H9 (cell line): ENCODE measurements at regions not wholly inside any gene's neighbourhood (a gene's known extent, or its start where the extent isn't known, plus 50 kb on each side); places are given as distances from the start of the nearest gene placed in this dataset.

Experiments used
- DNase-seq: peaks from one replicate; pipeline ENCODE4 v3.0.0-alpha.2; 2017
- H2AFZ ChIP-seq: one replicate; pipeline ENCODE4 v1.6.1; 2013; ENCODE audit warnings: mild to moderate bottlenecking, low read length, control low read depth, moderate library complexity
- H2AK5ac ChIP-seq: 2 replicates; pipeline ENCODE4 v1.6.1; 2013; ENCODE audit warnings: low read length, control low read depth, mixed read lengths; ENCODE audit not compliant: insufficient read length
- H2BK120ac ChIP-seq: one replicate; pipeline ENCODE4 v1.6.1; 2013; ENCODE audit warnings: low read depth, mild to moderate bottlenecking, low read length, control low read depth, inconsistent platforms; ENCODE audit not compliant: poor library complexity, severe bottlenecking
- H2BK12ac ChIP-seq: 2 replicates; pipeline ENCODE4 v1.6.1; 2013; ENCODE audit warnings: low read length, control low read depth, mixed read lengths, low read depth; ENCODE audit not compliant: insufficient read length
- H2BK15ac ChIP-seq: 2 replicates; pipeline ENCODE4 v1.6.1; 2013; ENCODE audit warnings: low read depth, low read length, control low read depth
- H2BK20ac ChIP-seq: one replicate; pipeline ENCODE4 v1.6.1; 2013; ENCODE audit warnings: low read depth, mild to moderate bottlenecking, low read length, control low read depth, inconsistent platforms; ENCODE audit not compliant: poor library complexity, severe bottlenecking
- H2BK5ac ChIP-seq: 2 replicates; pipeline ENCODE4 v1.6.1; 2013; ENCODE audit warnings: low read length, control low read depth, mixed read lengths; ENCODE audit not compliant: insufficient read length
- H3K14ac ChIP-seq: 2 replicates; pipeline ENCODE4 v1.6.1; 2013; ENCODE audit warnings: low read length, control low read depth; ENCODE audit not compliant: insufficient read depth
- H3K18ac ChIP-seq: 2 replicates; pipeline ENCODE4 v1.6.1; 2013; ENCODE audit warnings: low read depth, mild to moderate bottlenecking, mixed read lengths, low read length, control low read depth; ENCODE audit not compliant: insufficient read length
- H3K23ac ChIP-seq: 2 replicates; pipeline ENCODE4 v1.6.1; 2013; ENCODE audit warnings: low read length, control low read depth, mixed read lengths, low read depth; ENCODE audit not compliant: insufficient read length
- H3K23me2 ChIP-seq: 2 replicates; pipeline ENCODE4 v1.6.1; 2013; ENCODE audit warnings: low read depth, mild to moderate bottlenecking, mixed read lengths, low read length, control low read depth; ENCODE audit not compliant: insufficient read length, poor library complexity, severe bottlenecking
- H3K27ac ChIP-seq: 2 replicates; pipeline ENCODE4 v1.5.1; 2013; ENCODE audit warnings: low read length, control low read depth, mixed read lengths, low read depth; ENCODE audit not compliant: insufficient read length
- H3K27me3 ChIP-seq: 2 replicates; pipeline ENCODE4 v1.6.1; 2013; ENCODE audit warnings: low read length, control low read depth, inconsistent platforms; ENCODE audit not compliant: insufficient read depth
- H3K4ac ChIP-seq: 2 replicates; pipeline ENCODE4 v1.6.1; 2013; ENCODE audit warnings: low read depth, mild to moderate bottlenecking, control low read depth, inconsistent platforms, low read length, moderate library complexity
- H3K4me1 ChIP-seq: 2 replicates; pipeline ENCODE4 v1.6.1; 2013; ENCODE audit warnings: low read length, control low read depth, inconsistent platforms; ENCODE audit not compliant: insufficient read depth
- H3K4me2 ChIP-seq: 2 replicates; pipeline ENCODE4 v1.6.1; 2013; ENCODE audit warnings: low read length, control low read depth, mixed read lengths; ENCODE audit not compliant: insufficient read length, insufficient read depth
- H3K56ac ChIP-seq: 2 replicates; pipeline ENCODE4 v1.6.1; 2013; ENCODE audit warnings: low read depth, mild to moderate bottlenecking, mixed read lengths, low read length, control low read depth; ENCODE audit not compliant: insufficient read length
- H3K79me1 ChIP-seq: 2 replicates; pipeline ENCODE4 v1.6.1; 2013; ENCODE audit warnings: low read depth, mild to moderate bottlenecking, moderate library complexity, low read length, control low read depth, inconsistent platforms; ENCODE audit not compliant: insufficient read depth, poor library complexity, severe bottlenecking
- H3K79me2 ChIP-seq: 2 replicates; pipeline ENCODE4 v1.6.1; 2013; ENCODE audit warnings: low read length, control low read depth, inconsistent platforms; ENCODE audit not compliant: insufficient read depth
- H3K9ac ChIP-seq: 2 replicates; pipeline ENCODE4 v1.6.1; 2013; ENCODE audit warnings: low read length, control low read depth, mixed read lengths; ENCODE audit not compliant: insufficient read length; ENCODE audit errors: extremely low read depth
- H3K9me3 ChIP-seq: one replicate; pipeline ENCODE4 v1.6.1; 2013; ENCODE audit warnings: low read depth, low read length, inconsistent platforms; ENCODE audit not compliant: control insufficient read depth
- H3T11ph ChIP-seq: one replicate; pipeline ENCODE4 v1.6.1; 2013; ENCODE audit warnings: mild to moderate bottlenecking, low read length, control low read depth, inconsistent platforms
- H4K20me1 ChIP-seq: one replicate; pipeline ENCODE4 v1.6.1; 2013; ENCODE audit not compliant: control insufficient read depth, insufficient read length, insufficient read depth
- H4K5ac ChIP-seq: 2 replicates; pipeline ENCODE4 v1.6.1; 2013; ENCODE audit warnings: low read depth, mild to moderate bottlenecking, mixed read lengths, low read length, control low read depth; ENCODE audit not compliant: insufficient read length
- H4K8ac ChIP-seq: replicated peaks from 2 replicates; pipeline ENCODE4 v1.6.1; 2013; ENCODE audit warnings: low read length, control low read depth, mixed read lengths, low read depth; ENCODE audit not compliant: insufficient read length
- H4K91ac ChIP-seq: 2 replicates; pipeline ENCODE4 v1.6.1; 2013; ENCODE audit warnings: low read depth, mild to moderate bottlenecking, moderate library complexity, mixed read lengths, low read length, control low read depth; ENCODE audit not compliant: insufficient read length
- H3K27ac Mint-ChIP-seq, 3 experiments: 2 replicates in 2 of 3; 3 replicates in 1 of 3; pipeline ENCODE4 v1.8.0; 2020 to 2021; ENCODE audit warnings: mixed read lengths in 3 of 3, mild to moderate bottlenecking in 1 of 3, moderate library complexity in 1 of 3
- H3K27me3 Mint-ChIP-seq: 2 replicates; pipeline ENCODE4 v1.8.0; 2021; ENCODE audit warnings: low read depth, mild to moderate bottlenecking, moderate library complexity, mixed read lengths
- H3K36me3 Mint-ChIP-seq, 3 experiments: 2 replicates in 2 of 3; 3 replicates in 1 of 3; pipeline ENCODE4 v1.8.0; 2020 to 2021; ENCODE audit warnings: low read depth in 3 of 3, mixed read lengths in 3 of 3; ENCODE audit not compliant: insufficient read depth in 1 of 3
- H3K4me1 Mint-ChIP-seq, 2 experiments: 2 replicates each; pipeline ENCODE4 v1.8.0; 2020; ENCODE audit warnings: mixed read lengths in 2 of 2
- H3K4me3 Mint-ChIP-seq, 2 experiments: 2 replicates in 1 of 2; 3 replicates in 1 of 2; pipeline ENCODE4 v1.8.0; 2020 to 2021; ENCODE audit warnings: mild to moderate bottlenecking in 2 of 2, mixed read lengths in 2 of 2, moderate library complexity in 1 of 2
- H3K9me3 Mint-ChIP-seq, 2 experiments: 2 replicates in 1 of 2; 3 replicates in 1 of 2; pipeline ENCODE4 v1.8.0; 2020; ENCODE audit warnings: mild to moderate bottlenecking in 2 of 2, mixed read lengths in 2 of 2, moderate library complexity in 1 of 2
- TF ChIP-seq, protein P1 (sequence below): fragments of 200-600 bp; sonication (generic); conservative IDR thresholded peaks from 3 replicates; pipeline ENCODE4 v1.8.0; 2021; ENCODE audit warnings: antibody characterized with exemption, mild to moderate bottlenecking

DNA sequence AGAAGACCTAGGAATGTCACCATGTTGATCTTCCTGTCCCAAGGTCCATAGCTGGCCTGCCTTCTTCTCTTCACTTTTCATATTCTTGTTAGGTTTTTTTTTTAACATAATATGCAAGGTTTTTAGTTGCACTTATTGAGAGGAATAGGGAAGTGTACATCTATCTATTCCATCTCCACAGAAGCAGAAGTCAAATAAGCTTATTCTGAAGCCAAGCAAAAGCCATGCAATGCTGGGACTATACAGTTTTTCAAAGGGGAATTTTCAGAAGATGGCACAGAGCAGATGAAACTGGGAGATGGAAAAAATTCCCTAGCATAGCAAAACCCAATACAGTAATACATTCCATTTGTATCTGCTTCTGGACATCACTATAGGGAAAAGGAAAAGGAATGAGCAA is 447.6 kb downstream of the GADD45G start:
- H3K4me1 Mint-ChIP-seq, result no peaks in the 10 kb centered on the region
- peaks cover 4% of the 10 kb centered on the region; the same call in 1 of the 2 replicates for H3K27me3 Mint-ChIP-seq
- no peak overlapping the region for H2BK15ac ChIP-seq
- TF ChIP-seq, protein P1, sequence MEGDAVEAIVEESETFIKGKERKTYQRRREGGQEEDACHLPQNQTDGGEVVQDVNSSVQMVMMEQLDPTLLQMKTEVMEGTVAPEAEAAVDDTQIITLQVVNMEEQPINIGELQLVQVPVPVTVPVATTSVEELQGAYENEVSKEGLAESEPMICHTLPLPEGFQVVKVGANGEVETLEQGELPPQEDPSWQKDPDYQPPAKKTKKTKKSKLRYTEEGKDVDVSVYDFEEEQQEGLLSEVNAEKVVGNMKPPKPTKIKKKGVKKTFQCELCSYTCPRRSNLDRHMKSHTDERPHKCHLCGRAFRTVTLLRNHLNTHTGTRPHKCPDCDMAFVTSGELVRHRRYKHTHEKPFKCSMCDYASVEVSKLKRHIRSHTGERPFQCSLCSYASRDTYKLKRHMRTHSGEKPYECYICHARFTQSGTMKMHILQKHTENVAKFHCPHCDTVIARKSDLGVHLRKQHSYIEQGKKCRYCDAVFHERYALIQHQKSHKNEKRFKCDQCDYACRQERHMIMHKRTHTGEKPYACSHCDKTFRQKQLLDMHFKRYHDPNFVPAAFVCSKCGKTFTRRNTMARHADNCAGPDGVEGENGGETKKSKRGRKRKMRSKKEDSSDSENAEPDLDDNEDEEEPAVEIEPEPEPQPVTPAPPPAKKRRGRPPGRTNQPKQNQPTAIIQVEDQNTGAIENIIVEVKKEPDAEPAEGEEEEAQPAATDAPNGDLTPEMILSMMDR, result no peak
- no peak overlapping the region for H3K4ac ChIP-seq
- H2BK120ac ChIP-seq, result no peak overlapping the region
- H3K23ac ChIP-seq, result no peak overlapping the region
- H3K23me2 ChIP-seq, result no peaks in the 10 kb centered on the region
- no peak overlapping the region for H2AFZ ChIP-seq
- H3K4me2 ChIP-seq, result no peak overlapping the region
- no peak overlapping the region for H2BK5ac ChIP-seq
- no peak overlapping the region for H4K91ac ChIP-seq
- no peaks in the 10 kb centered on the region for H3K27me3 ChIP-seq
- no peak overlapping the region for H4K5ac ChIP-seq
- no peak overlapping the region for H3K9ac ChIP-seq
- H2BK12ac ChIP-seq, result no peak overlapping the region
- no peak overlapping the region for H3K4me3 Mint-ChIP-seq
- no peak overlapping the region for H4K8ac ChIP-seq
- no peaks in the 10 kb centered on the region for H3K9me3 ChIP-seq
- no peak overlapping the region for H3K27ac ChIP-seq
- no peak overlapping the region for H2BK20ac ChIP-seq
- H3T11ph ChIP-seq, result no peak overlapping the region
- DNase-seq, result no peak
- H3K36me3 Mint-ChIP-seq, result peaks cover 0 to 10% (median 2%) of the 10 kb centered on the region in 3 experiments; a peak in 4 of 7 replicates
- no peaks in the 10 kb centered on the region for H3K79me2 ChIP-seq
- no peaks in the 10 kb centered on the region for H4K20me1 ChIP-seq
- no peak overlapping the region for H3K18ac ChIP-seq
- H3K56ac ChIP-seq, result no peak overlapping the region
- no peak overlapping the region for H3K14ac ChIP-seq
- H2AK5ac ChIP-seq, result no peak overlapping the region
- peaks cover 10 to 18% of the 10 kb centered on the region in 2 experiments for H3K9me3 Mint-ChIP-seq
- no peak overlapping the region for H3K27ac Mint-ChIP-seq
- H3K4me1 ChIP-seq, result no peaks in the 10 kb centered on the region
- no peaks in the 10 kb centered on the region for H3K79me1 ChIP-seq
